Stimulated activated CD4-positive, alpha-beta T cell treated with anti-CD3 and anti-CD28 coated beads, Interleukin-4, amount 100 ng/mL, for 24 hours (primary cell): ENCODE measurements at regions not wholly inside any gene's neighbourhood (a gene's known extent, or its start where the extent isn't known, plus 50 kb on each side); places are given as distances from the start of the nearest gene placed in this dataset.

Source experiments
- DNase-seq: peaks from one replicate; pipeline ENCODE4 v3.0.0-alpha.2; 2020

GRCh38 chr2:57740891-57741290, 305.7 kb upstream of the VRK2 start:
- DNase-seq = no peak

- no peak for DNase-seq
These were observed 293.0 kb upstream of the VRK2 start for GRCh38 chr2:57753636-57754035.

GRCh38 chr2:57758686-57759085, 287.9 kb upstream of the VRK2 start:
- no peak for DNase-seq

- no peak for DNase-seq
These were observed 287.5 kb upstream of the VRK2 start for GRCh38 chr2:57759131-57759530.

- DNase-seq = peak; percentile 77
These were observed 286.7 kb upstream of the VRK2 start for GRCh38 chr2:57759822-57760300.

- DNase-seq = no peak
These were observed 286.2 kb upstream of the VRK2 start for GRCh38 chr2:57760381-57760801.

- DNase-seq = no peak
These were observed 269.7 kb upstream of the VRK2 start for GRCh38 chr2:57776916-57777315.

- no peak for DNase-seq
These were observed 264.0 kb upstream of the VRK2 start for GRCh38 chr2:57782587-57782986.

GRCh38 chr2:57793310-57793709, 253.3 kb upstream of the VRK2 start:
- no peak for DNase-seq

- no peak for DNase-seq
These were observed 250.1 kb upstream of the VRK2 start for GRCh38 chr2:57796527-57796926.

- no peak for DNase-seq
These were observed 248.3 kb upstream of the VRK2 start for GRCh38 chr2:57798346-57798745.

- DNase-seq = no peak
These were observed 244.4 kb upstream of the VRK2 start for GRCh38 chr2:57802243-57802642.

GRCh38 chr2:57804971-57805370, 241.6 kb upstream of the VRK2 start:
- DNase-seq = no peak

GRCh38 chr2:57806449-57806968, 240.1 kb upstream of the VRK2 start:
- DNase-seq = no peak

GRCh38 chr2:57809230-57809629, 237.4 kb upstream of the VRK2 start:
- DNase-seq = no peak

GRCh38 chr2:57821088-57821487, 225.5 kb upstream of the VRK2 start:
- DNase-seq = no peak

- DNase-seq = no peak
These were observed 218.4 kb upstream of the VRK2 start for GRCh38 chr2:57828221-57828620.

- DNase-seq = no peak
These were observed 211.9 kb upstream of the VRK2 start for GRCh38 chr2:57834666-57835065.

- DNase-seq = no peak
These were observed 204.1 kb upstream of the VRK2 start for GRCh38 chr2:57842531-57842930.

- DNase-seq = no peak
These were observed 203.4 kb upstream of the VRK2 start for GRCh38 chr2:57843158-57843557.

- no peak for DNase-seq
These were observed 197.9 kb upstream of the VRK2 start for GRCh38 chr2:57848723-57849122.

- DNase-seq = no peak
These were observed 196.8 kb upstream of the VRK2 start for GRCh38 chr2:57849843-57850242.

GRCh38 chr2:57850415-57851130, 196.0 kb upstream of the VRK2 start:
- DNase-seq = no peak

- DNase-seq = no peak
These were observed 191.4 kb upstream of the VRK2 start for GRCh38 chr2:57855212-57855611.

- no peak for DNase-seq
These were observed 186.9 kb upstream of the VRK2 start for GRCh38 chr2:57859755-57860154.
